Smooth muscle cell (in vitro differentiated cells): ENCODE measurements at regions not wholly inside any gene's neighbourhood (a gene's known extent, or its start where the extent isn't known, plus 50 kb on each side); places are given as distances from the start of the nearest gene placed in this dataset.

Experiments
- DNase-seq: peaks from one replicate; lab custom pipeline; 2025; ENCODE audit not compliant: unreplicated experiment; lab: John Stamatoyannopoulos, UW
- H2AFZ ChIP-seq: fragments of 200-600 bp; sonication (generic); 2 replicates; pipeline ENCODE4 v1.6.0; 2016; ENCODE audit warnings: antibody characterized with exemption, low read depth, mild to moderate bottlenecking
- H3F3A ChIP-seq: fragments of 200-600 bp; sonication (generic); 2 replicates; pipeline ENCODE4 v1.6.0; 2017; ENCODE audit warnings: antibody characterized with exemption, low read depth
- H3K27ac ChIP-seq: fragments of 200-600 bp; sonication (generic); 2 replicates; pipeline ENCODE4 v1.5.1; 2016; ENCODE audit warnings: low read depth, mild to moderate bottlenecking
- H3K27me3 ChIP-seq: fragments of 200-600 bp; sonication (generic); 2 replicates; pipeline ENCODE4 v1.6.1; 2016; ENCODE audit warnings: low read depth, mild to moderate bottlenecking
- H3K36me3 ChIP-seq: fragments of 200-600 bp; sonication (generic); 2 replicates; pipeline ENCODE4 v1.5.1; 2016; ENCODE audit warnings: low read depth
- H3K4me1 ChIP-seq: fragments of 200-600 bp; sonication (generic); 2 replicates; pipeline ENCODE4 v1.5.1; 2016; ENCODE audit warnings: low read depth
- H3K4me2 ChIP-seq: fragments of 200-600 bp; sonication (generic); 2 replicates; pipeline ENCODE4 v1.6.0; 2016; ENCODE audit warnings: mild to moderate bottlenecking
- H3K4me3 ChIP-seq: fragments of 200-600 bp; sonication (generic); 2 replicates; pipeline ENCODE4 v1.5.1; 2016; ENCODE audit warnings: mild to moderate bottlenecking
- H3K79me2 ChIP-seq: fragments of 200-600 bp; sonication (generic); 2 replicates; pipeline ENCODE4 v1.6.0; 2016; ENCODE audit warnings: low read depth, mild to moderate bottlenecking
- H3K9ac ChIP-seq: fragments of 200-600 bp; sonication (generic); 2 replicates; pipeline ENCODE4 v1.6.0; 2016; ENCODE audit warnings: low read depth
- H3K9me3 ChIP-seq: fragments of 200-600 bp; sonication (generic); replicated peaks from 2 replicates; pipeline ENCODE4 v1.5.1; 2016; ENCODE audit warnings: low read depth
- H4K20me1 ChIP-seq: fragments of 200-600 bp; sonication (generic); 2 replicates; pipeline ENCODE4 v1.6.0; 2016; ENCODE audit warnings: low read depth
- WGBS: methylation state at CpG from one replicate; pipeline ENCODE4 v1.1.7; 2016; ENCODE audit warnings: low lambda C conversion rate; 5-methylcytosine and 5-hydroxymethylcytosine counted together
- TF ChIP-seq, protein P1 (sequence below): fragments of 200-600 bp; sonication (generic); IDR thresholded peaks from 2 replicates; pipeline ENCODE4 v1.5.1; 2017; ENCODE audit warnings: borderline replicate concordance, mild to moderate bottlenecking, antibody characterized with exemption; ENCODE audit not compliant: insufficient read depth, poor library complexity, severe bottlenecking

DNA sequence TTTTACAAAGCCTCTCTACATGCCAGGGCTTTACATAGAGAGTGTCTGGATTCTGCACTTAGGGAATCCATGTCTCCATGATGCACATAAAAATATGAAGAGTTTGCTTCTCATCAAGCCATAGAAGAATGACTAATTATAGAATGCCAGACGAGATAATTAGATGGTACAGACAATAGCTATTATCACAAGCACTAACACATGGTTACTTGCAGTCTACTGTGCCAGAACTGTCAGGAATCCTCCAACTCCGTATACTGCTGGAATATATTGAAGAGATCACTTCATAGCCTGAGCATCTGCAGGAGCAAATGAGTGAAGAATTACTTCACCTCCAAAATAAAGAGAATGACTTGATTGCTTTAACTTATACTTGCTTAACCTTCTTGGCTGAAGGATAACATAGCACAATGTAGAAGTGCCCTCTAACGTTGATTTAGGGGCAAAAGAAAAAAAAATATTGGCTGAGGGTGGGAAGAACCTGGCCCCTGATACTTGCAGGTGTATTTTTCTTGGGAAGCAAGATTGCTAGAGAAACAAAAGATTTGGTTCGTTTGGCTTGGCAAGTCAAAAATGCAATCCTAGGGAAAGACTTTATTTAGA lies 272.8 kb upstream of the FAR2 start:
- no peaks in the 10 kb centered on the region for H3K36me3 ChIP-seq
- no peaks in the 10 kb centered on the region for H3F3A ChIP-seq
- DNase-seq = no peak
- no peaks in the 10 kb centered on the region for H3K27me3 ChIP-seq
- H3K27ac ChIP-seq = peak overlapping the region; percentile 20
- no peak overlapping the region for H3K4me2 ChIP-seq
- TF ChIP-seq, protein P1, sequence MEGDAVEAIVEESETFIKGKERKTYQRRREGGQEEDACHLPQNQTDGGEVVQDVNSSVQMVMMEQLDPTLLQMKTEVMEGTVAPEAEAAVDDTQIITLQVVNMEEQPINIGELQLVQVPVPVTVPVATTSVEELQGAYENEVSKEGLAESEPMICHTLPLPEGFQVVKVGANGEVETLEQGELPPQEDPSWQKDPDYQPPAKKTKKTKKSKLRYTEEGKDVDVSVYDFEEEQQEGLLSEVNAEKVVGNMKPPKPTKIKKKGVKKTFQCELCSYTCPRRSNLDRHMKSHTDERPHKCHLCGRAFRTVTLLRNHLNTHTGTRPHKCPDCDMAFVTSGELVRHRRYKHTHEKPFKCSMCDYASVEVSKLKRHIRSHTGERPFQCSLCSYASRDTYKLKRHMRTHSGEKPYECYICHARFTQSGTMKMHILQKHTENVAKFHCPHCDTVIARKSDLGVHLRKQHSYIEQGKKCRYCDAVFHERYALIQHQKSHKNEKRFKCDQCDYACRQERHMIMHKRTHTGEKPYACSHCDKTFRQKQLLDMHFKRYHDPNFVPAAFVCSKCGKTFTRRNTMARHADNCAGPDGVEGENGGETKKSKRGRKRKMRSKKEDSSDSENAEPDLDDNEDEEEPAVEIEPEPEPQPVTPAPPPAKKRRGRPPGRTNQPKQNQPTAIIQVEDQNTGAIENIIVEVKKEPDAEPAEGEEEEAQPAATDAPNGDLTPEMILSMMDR = no peak
- no peaks in the 10 kb centered on the region for H3K79me2 ChIP-seq
- H2AFZ ChIP-seq = no peak overlapping the region
- 64% methylated on average over 4 of the region's 4 CpGs for WGBS
- H3K4me3 ChIP-seq = no peak overlapping the region
- H3K4me1 ChIP-seq = no peaks in the 10 kb centered on the region
- no peaks in the 10 kb centered on the region for H4K20me1 ChIP-seq
- no peak overlapping the region for H3K9ac ChIP-seq
- H3K9me3 ChIP-seq = no peaks in the 10 kb centered on the region

DNA sequence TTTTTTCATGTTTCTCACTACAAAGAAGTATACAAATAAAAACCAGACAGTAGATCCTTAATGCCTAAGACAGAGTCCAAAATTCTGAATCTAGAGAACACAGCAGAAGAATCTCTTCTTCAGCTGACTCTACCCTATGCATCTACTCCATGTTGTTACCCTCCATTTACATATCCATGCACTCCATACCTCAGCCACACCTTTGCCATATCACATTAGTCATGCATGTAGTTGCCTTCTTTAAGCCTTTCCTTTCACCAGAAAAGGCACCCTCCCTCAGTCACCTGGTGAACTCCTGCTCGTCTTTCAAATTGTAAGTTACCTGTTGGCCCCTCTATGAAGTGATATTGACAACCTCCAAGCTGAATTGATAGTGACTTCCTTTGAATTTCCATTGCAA lies 271.2 kb upstream of the FAR2 start:
- no peaks in the 10 kb centered on the region for H3F3A ChIP-seq
- no peaks in the 10 kb centered on the region for H3K4me1 ChIP-seq
- no peaks in the 10 kb centered on the region for H3K36me3 ChIP-seq
- no peak overlapping the region for H2AFZ ChIP-seq
- WGBS = 96% methylated on average over 1 of the region's 1 CpG
- DNase-seq = no peak
- no peak overlapping the region for H3K4me2 ChIP-seq
- no peaks in the 10 kb centered on the region for H3K79me2 ChIP-seq
- H3K4me3 ChIP-seq = no peak overlapping the region
- no peaks in the 10 kb centered on the region for H3K27me3 ChIP-seq
- TF ChIP-seq, protein P1 = no peak
- no peak overlapping the region for H3K27ac ChIP-seq
- no peaks in the 10 kb centered on the region for H3K9me3 ChIP-seq
- H4K20me1 ChIP-seq = no peaks in the 10 kb centered on the region
- H3K9ac ChIP-seq = no peak overlapping the region

DNA sequence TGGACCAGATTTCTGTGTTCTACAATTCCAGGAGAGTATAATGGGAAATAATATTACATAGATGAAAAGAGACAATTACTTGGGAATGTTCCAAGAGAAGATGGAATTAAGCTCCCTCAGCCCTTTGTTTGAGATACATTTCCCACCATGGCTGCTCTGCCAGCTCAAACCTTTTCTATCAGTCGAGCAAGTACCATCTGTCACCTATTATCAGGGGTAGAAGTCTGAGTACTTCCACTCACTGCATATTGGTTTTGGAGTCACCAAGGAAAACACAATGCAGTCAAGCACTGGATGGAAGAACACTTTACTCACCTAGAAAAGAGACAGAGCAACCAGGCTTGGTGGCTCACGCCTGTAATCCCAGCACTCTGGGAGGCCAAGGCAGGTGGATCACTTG lies 270.4 kb upstream of the FAR2 start:
- no peaks in the 10 kb centered on the region for H3F3A ChIP-seq
- no peaks in the 10 kb centered on the region for H3K9me3 ChIP-seq
- no peak overlapping the region for H3K9ac ChIP-seq
- WGBS = 91% methylated on average over 2 of the region's 2 CpGs
- no peaks in the 10 kb centered on the region for H3K36me3 ChIP-seq
- H3K4me2 ChIP-seq = no peak overlapping the region
- H2AFZ ChIP-seq = no peak overlapping the region
- H3K27me3 ChIP-seq = no peaks in the 10 kb centered on the region
- H3K4me1 ChIP-seq = no peaks in the 10 kb centered on the region
- no peaks in the 10 kb centered on the region for H4K20me1 ChIP-seq
- no peak overlapping the region for H3K4me3 ChIP-seq
- H3K27ac ChIP-seq = no peak overlapping the region
- H3K79me2 ChIP-seq = no peaks in the 10 kb centered on the region
- no peak for DNase-seq
- TF ChIP-seq, protein P1 = no peak

DNA sequence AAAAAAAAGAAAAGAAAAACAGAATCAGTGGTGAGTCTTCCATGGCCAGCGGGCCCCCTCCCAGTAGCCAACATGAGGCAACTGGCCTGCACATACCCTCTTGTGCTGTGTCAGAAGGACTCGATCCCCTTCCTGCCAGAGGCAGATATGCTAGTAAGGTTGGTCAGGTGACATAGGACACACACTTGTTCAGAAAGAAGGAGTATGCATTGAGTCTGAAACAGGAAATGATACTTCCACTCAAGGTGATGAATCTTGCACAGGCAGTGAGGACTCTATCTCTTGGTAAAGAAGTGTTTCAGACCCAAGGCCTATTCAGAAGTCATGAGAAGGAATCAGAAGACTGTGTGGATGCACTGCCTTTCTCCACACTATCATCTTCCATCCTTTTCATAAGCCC lies 269.7 kb upstream of the FAR2 start:
- no peak overlapping the region for H3K27ac ChIP-seq
- H4K20me1 ChIP-seq = no peaks in the 10 kb centered on the region
- no peaks in the 10 kb centered on the region for H3K4me1 ChIP-seq
- WGBS = 89% methylated on average over 2 of the region's 2 CpGs
- H3K9ac ChIP-seq = no peak overlapping the region
- H3K9me3 ChIP-seq = no peaks in the 10 kb centered on the region
- H2AFZ ChIP-seq = no peak overlapping the region
- H3F3A ChIP-seq = no peaks in the 10 kb centered on the region
- H3K27me3 ChIP-seq = no peaks in the 10 kb centered on the region
- no peaks in the 10 kb centered on the region for H3K79me2 ChIP-seq
- TF ChIP-seq, protein P1 = no peak
- no peak overlapping the region for H3K4me2 ChIP-seq
- no peak overlapping the region for H3K4me3 ChIP-seq
- DNase-seq = no peak
- H3K36me3 ChIP-seq = no peaks in the 10 kb centered on the region
